Naive thymus-derived CD4-positive, alpha-beta T cell (primary cell): ENCODE measurements at regions not wholly inside any gene's neighbourhood (a gene's known extent, or its start where the extent isn't known, plus 50 kb on each side); places are given as distances from the start of the nearest gene placed in this dataset.

Experiments used
- ATAC-seq: fragments of 150-1000 bp; cut with Tn5 transposase; 2 replicates; pipeline ENCODE4 v1.10.0; 2021; ENCODE audit warnings: mild to moderate bottlenecking, moderate library complexity
- CTCF ChIA-PET: fragments of 350-600 bp; sonication (Branson Sonifier 250); formaldehyde crosslinking; loops from one replicate; lab custom pipeline; 2021; ENCODE audit warnings: antibody characterized with exemption; lab: Charles Lee
- POLR2A ChIA-PET: fragments of 350-600 bp; sonication (Branson Sonifier 250); formaldehyde crosslinking; loops from one replicate; lab custom pipeline; 2021; ENCODE audit warnings: antibody characterized with exemption, inconsistent platforms; lab: Charles Lee
- DNase-seq, 9 donors: peaks; one replicate each; pipeline versions ENCODE4 v3.0.0 to v3.0.0-alpha.2; 2020 to 2022; ENCODE audit warnings: mixed read lengths in 1 of 9
- H3K27ac ChIP-seq: one replicate; pipeline ENCODE4 v1.7.0; 2013; ENCODE audit warnings: mild to moderate bottlenecking, low read depth, low read length, moderate library complexity
- H3K27me3 ChIP-seq, 2 donors: one replicate each; pipeline ENCODE4 v1.7.0; 2013; ENCODE audit warnings: low read length in 2 of 2, mild to moderate bottlenecking in 2 of 2, moderate library complexity in 2 of 2; ENCODE audit not compliant: control insufficient read depth in 2 of 2, insufficient read depth in 2 of 2
- H3K36me3 ChIP-seq, 3 experiments: 1 replicate in 2 of 3; 2 replicates in 1 of 3; pipeline ENCODE4 v1.7.0; 2013; ENCODE audit warnings: low read length in 3 of 3, mild to moderate bottlenecking in 3 of 3, moderate library complexity in 1 of 3; ENCODE audit not compliant: insufficient read depth in 3 of 3, control insufficient read depth in 2 of 3
- H3K4me1 ChIP-seq, 2 donors: one replicate each; pipeline ENCODE4 v1.7.0; 2013; ENCODE audit warnings: low read length in 2 of 2, mild to moderate bottlenecking in 2 of 2, moderate library complexity in 1 of 2; ENCODE audit not compliant: control insufficient read depth in 2 of 2, insufficient read depth in 2 of 2
- H3K4me3 ChIP-seq: 2 replicates; pipeline ENCODE4 v1.7.0; 2013; ENCODE audit warnings: mild to moderate bottlenecking, low read length
- H3K9me3 ChIP-seq, 3 experiments: 1 replicate in 2 of 3; 2 replicates in 1 of 3; pipeline ENCODE4 v1.7.0; 2013; ENCODE audit warnings: low read length in 3 of 3; ENCODE audit not compliant: control insufficient read depth in 2 of 3
- H3K27ac Mint-ChIP-seq, 9 donors: one replicate each; pipeline ENCODE4 v1.8.0; 2020 to 2022; ENCODE audit warnings: mixed read lengths in 9 of 9, mild to moderate bottlenecking in 8 of 9, moderate library complexity in 5 of 9, inconsistent platforms in 2 of 9
- H3K27me3 Mint-ChIP-seq, 5 donors: one replicate each; pipeline ENCODE4 v1.8.0; 2021 to 2022; ENCODE audit warnings: mixed read lengths in 5 of 5, mild to moderate bottlenecking in 1 of 5
- H3K36me3 Mint-ChIP-seq, 5 donors: one replicate each; pipeline ENCODE4 v1.8.0; 2020 to 2022; ENCODE audit warnings: mixed read lengths in 5 of 5, mild to moderate bottlenecking in 3 of 5, inconsistent platforms in 1 of 5
- H3K4me1 Mint-ChIP-seq, 7 donors: one replicate each; pipeline ENCODE4 v1.8.0; 2020 to 2022; ENCODE audit warnings: mixed read lengths in 7 of 7, mild to moderate bottlenecking in 3 of 7, inconsistent platforms in 1 of 7
- H3K4me3 Mint-ChIP-seq, 10 donors: one replicate each; pipeline ENCODE4 v1.8.0; 2020 to 2022; ENCODE audit warnings: mild to moderate bottlenecking in 10 of 10, mixed read lengths in 10 of 10, moderate library complexity in 6 of 10, inconsistent platforms in 2 of 10
- H3K9me3 Mint-ChIP-seq, 11 donors: one replicate each; pipeline ENCODE4 v1.8.0; 2020 to 2022; ENCODE audit warnings: mixed read lengths in 11 of 11, mild to moderate bottlenecking in 4 of 11, inconsistent platforms in 1 of 11, moderate library complexity in 1 of 11
- intact Hi-C, 2 donors: fragments of 100-400 bp; cut with micrococcal nuclease; formaldehyde crosslinking; loops; one replicate each; pipeline ENCODE4 v1.15.1; 2023

DNA sequence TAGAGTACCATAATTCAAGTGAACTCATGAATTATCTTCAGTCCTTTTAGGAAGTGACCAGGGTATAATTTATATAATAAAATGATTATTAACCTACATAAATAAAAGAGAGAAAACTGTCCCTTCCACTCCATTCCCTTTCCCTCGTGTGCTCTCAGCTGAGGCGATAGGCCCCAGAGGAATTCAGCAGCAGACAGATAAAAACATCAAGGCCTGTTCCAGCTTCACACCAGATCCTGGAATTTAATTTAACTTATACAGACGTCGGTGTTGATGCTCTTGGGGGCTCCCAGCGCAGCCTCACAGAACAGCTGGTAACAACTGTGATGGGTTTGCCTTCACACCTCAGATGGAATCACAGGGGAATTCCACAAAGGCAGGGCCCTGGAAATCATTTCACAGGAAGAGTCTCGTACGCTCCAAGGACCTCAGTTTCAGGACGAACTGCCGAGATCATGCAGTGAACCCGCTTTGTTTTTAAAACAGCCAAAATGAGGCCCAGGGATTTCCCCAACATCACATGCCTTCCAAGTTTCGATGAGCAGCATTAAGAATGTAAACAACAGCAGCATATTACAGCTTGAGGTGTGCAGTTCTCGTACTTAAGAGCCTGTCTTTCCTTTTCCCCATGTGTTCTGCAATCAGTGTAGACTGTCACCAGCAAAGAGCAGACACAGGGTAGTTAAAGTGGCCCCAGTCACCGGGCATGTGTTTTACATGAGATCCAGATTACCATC is 73.6 kb upstream of the ALDH1B1 start:
- Mint-ChIP-seq H3K4me1 (peaks cover 0 to 5% (median 0%) of the 10 kb centered on the region in 7 donors), H3K27ac (no peak overlapping the region), H3K4me3 (no peak overlapping the region), H3K9me3 (peaks cover 0 to 10% (median 3%) of the 10 kb centered on the region in 11 donors), H3K36me3 (no peaks in the 10 kb centered on the region), H3K27me3 (peaks cover 7 to 21% (median 12%) of the 10 kb centered on the region in 5 donors)
- H3K9me3 ChIP-seq, result no peaks in the 10 kb centered on the region
- no peaks in the 10 kb centered on the region for H3K4me1 ChIP-seq
- DNase-seq (no peak), ATAC-seq (no peak)
- no peak overlapping the region for H3K4me3 ChIP-seq
- H3K27ac ChIP-seq, result no peak overlapping the region
- CTCF ChIA-PET, result no interaction called here
- POLR2A ChIA-PET, result no interaction called here
- H3K36me3 ChIP-seq, result no peaks in the 10 kb centered on the region
- H3K27me3 ChIP-seq, result no peaks in the 10 kb centered on the region
- intact Hi-C loops, result no loop called here

DNA sequence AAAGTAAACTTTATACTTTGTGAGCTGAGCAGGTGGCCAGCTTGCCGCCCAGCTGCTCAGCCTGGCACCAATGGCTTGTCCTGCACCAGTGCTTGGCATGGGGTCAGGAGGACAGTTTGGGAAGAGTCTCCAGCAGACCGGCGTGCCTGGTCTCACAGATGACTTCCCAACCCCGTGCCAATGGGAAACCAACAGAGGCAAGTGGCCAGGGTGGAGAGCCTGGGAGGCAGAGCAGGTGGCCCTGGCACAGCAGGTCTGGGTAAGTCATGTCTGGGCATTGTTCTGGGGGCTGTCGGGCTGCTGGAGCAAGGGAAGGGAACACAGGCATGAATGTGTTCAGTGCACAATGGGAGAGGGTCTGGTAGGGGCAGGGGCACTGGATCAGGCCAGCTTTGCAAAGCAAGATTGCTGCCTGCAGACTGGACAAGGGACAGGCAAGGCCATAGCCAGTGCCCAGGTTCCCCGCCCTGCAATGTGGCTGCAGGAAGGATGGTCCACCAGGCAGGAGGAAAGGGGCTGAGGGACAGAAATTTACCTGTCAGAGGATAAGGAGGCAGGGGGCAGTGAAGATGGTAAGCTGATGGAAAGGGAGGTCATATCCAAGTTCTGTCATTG is 76.2 kb upstream of the ALDH1B1 start:
- Mint-ChIP-seq H3K9me3 (no peaks in the 10 kb centered on the region), H3K27me3 (peaks cover 4 to 26% (median 18%) of the 10 kb centered on the region in 5 donors), H3K36me3 (no peaks in the 10 kb centered on the region), H3K4me1 (peaks cover 0 to 5% (median 0%) of the 10 kb centered on the region in 7 donors), H3K27ac (no peak overlapping the region), H3K4me3 (no peak overlapping the region)
- Histone ChIP-seq H3K4me1 (no peaks in the 10 kb centered on the region), H3K36me3 (no peaks in the 10 kb centered on the region), H3K9me3 (no peaks in the 10 kb centered on the region), H3K27me3 (no peaks in the 10 kb centered on the region), H3K4me3 (no peak overlapping the region), H3K27ac (no peak overlapping the region)
- ATAC-seq (no peak), DNase-seq (no peak)
- ChIA-PET POLR2A (no interaction called here), CTCF (no interaction called here)
- intact Hi-C loops, result no loop called here

GRCh38 chr9:38315085-38315595 is 77.4 kb upstream of the ALDH1B1 start:
- intact Hi-C loops, result no loop called here
- H3K27me3 ChIP-seq, result no peaks in the 10 kb centered on the region
- H3K36me3 Mint-ChIP-seq, result no peaks in the 10 kb centered on the region
- H3K4me3 ChIP-seq, result no peak overlapping the region
- no peaks in the 10 kb centered on the region for H3K36me3 ChIP-seq
- H3K9me3 ChIP-seq, result no peaks in the 10 kb centered on the region
- H3K9me3 Mint-ChIP-seq, result peaks cover 0 to 2% (median 0%) of the 10 kb centered on the region in 11 donors
- no peak overlapping the region for H3K27ac ChIP-seq
- H3K4me1 Mint-ChIP-seq, result peaks cover 0 to 5% (median 0%) of the 10 kb centered on the region in 7 donors
- no peak overlapping the region for H3K27ac Mint-ChIP-seq
- ATAC-seq (no peak), DNase-seq (no peak)
- H3K4me1 ChIP-seq, result no peaks in the 10 kb centered on the region
- ChIA-PET CTCF (no interaction called here), POLR2A (no interaction called here)
- peaks cover 2 to 26% (median 19%) of the 10 kb centered on the region in 5 donors for H3K27me3 Mint-ChIP-seq
- H3K4me3 Mint-ChIP-seq, result no peak overlapping the region

DNA sequence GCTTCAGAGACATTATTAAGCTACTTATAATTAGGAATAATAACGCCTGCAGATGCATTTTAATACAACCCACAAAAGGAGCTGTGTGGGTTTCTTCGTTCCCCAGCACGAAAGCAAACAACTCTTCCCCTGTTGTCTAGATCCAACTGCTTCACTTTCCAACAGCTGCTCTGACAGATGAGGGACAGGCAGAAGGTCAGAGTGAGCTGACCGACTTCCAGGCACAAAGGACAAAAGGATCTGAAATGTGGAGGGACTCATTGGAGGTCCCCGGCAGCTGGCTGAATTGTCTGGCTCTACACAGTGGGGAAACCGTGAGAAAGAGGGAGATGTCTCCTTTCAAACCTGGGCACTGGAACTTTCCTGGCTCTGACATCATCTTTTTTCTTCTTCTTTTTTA is 79.1 kb upstream of the ALDH1B1 start:
- ATAC-seq (no peak), DNase-seq (no peak)
- Histone ChIP-seq H3K27ac (no peak overlapping the region), H3K9me3 (no peaks in the 10 kb centered on the region), H3K4me1 (no peaks in the 10 kb centered on the region), H3K4me3 (no peak overlapping the region), H3K36me3 (no peaks in the 10 kb centered on the region), H3K27me3 (no peaks in the 10 kb centered on the region)
- intact Hi-C loops, result no loop called here
- ChIA-PET POLR2A (no interaction called here), CTCF (interaction anchor here (0.7 kb wide), 1 partner anchor 34 kb away, joined by 3 read pairs; no protein-coding TSS in a partner anchor)
- Mint-ChIP-seq H3K36me3 (no peaks in the 10 kb centered on the region), H3K4me3 (no peak overlapping the region), H3K27me3 (peaks cover 0 to 20% (median 19%) of the 10 kb centered on the region in 5 donors), H3K9me3 (peaks cover 0 to 2% (median 0%) of the 10 kb centered on the region in 11 donors), H3K27ac (no peak overlapping the region), H3K4me1 (no peaks in the 10 kb centered on the region)

- DNase-seq, result no peak
These were observed 80.1 kb upstream of the ALDH1B1 start for GRCh38 chr9:38312406-38312805.

GRCh38 chr9:38311382-38312270 is 80.9 kb upstream of the ALDH1B1 start:
- no peak overlapping the region for H3K27ac Mint-ChIP-seq
- H3K4me3 ChIP-seq, result no peak overlapping the region
- peaks cover 0 to 20% (median 19%) of the 10 kb centered on the region in 5 donors for H3K27me3 Mint-ChIP-seq
- no peak overlapping the region for H3K4me3 Mint-ChIP-seq
- DNase-seq, result no peak
- H3K27ac ChIP-seq, result no peak overlapping the region
- peaks cover 0 to 2% (median 0%) of the 10 kb centered on the region in 11 donors for H3K9me3 Mint-ChIP-seq
- no peaks in the 10 kb centered on the region for H3K4me1 Mint-ChIP-seq
- intact Hi-C loops, result no loop called here
- H3K4me1 ChIP-seq, result no peaks in the 10 kb centered on the region
- no peaks in the 10 kb centered on the region for H3K36me3 ChIP-seq
- ChIA-PET POLR2A (no interaction called here), CTCF (no interaction called here)
- H3K27me3 ChIP-seq, result no peaks in the 10 kb centered on the region
- H3K36me3 Mint-ChIP-seq, result no peaks in the 10 kb centered on the region
- H3K9me3 ChIP-seq, result no peaks in the 10 kb centered on the region
- no peak for ATAC-seq

More at GRCh38 chr9:38312406-38312805, 80.1 kb upstream of the ALDH1B1 start:
- Histone ChIP-seq H3K4me3 (no peak overlapping the region), H3K27me3 (no peaks in the 10 kb centered on the region), H3K4me1 (no peaks in the 10 kb centered on the region), H3K36me3 (no peaks in the 10 kb centered on the region), H3K9me3 (no peaks in the 10 kb centered on the region), H3K27ac (no peak overlapping the region)
- H3K4me1 Mint-ChIP-seq, result no peaks in the 10 kb centered on the region
- H3K4me3 Mint-ChIP-seq, result no peak overlapping the region
- intact Hi-C loops, result no loop called here
- ChIA-PET CTCF (interaction anchor here (0.6 kb wide), 1 partner anchor 114 kb away, joined by 4 read pairs; no protein-coding TSS in a partner anchor), POLR2A (no interaction called here)
- no peaks in the 10 kb centered on the region for H3K36me3 Mint-ChIP-seq
- no peak overlapping the region for H3K27ac Mint-ChIP-seq
- ATAC-seq, result no peak
- peaks cover 0 to 20% (median 19%) of the 10 kb centered on the region in 5 donors for H3K27me3 Mint-ChIP-seq
- H3K9me3 Mint-ChIP-seq, result peaks cover 0 to 2% (median 0%) of the 10 kb centered on the region in 11 donors
